H1 (cell line): ENCODE measurements at regions not wholly inside any gene's neighbourhood (a gene's known extent, or its start where the extent isn't known, plus 50 kb on each side); places are given as distances from the start of the nearest gene placed in this dataset.

Experiments
- CTCF ChIA-PET: fragments of 300-600 bp; sonication (Branson Sonifier 250); formaldehyde crosslinking; loops from one replicate; lab custom pipeline; 2021; ENCODE audit not compliant: partially characterized antibody; lab: Charles Lee
- POLR2A ChIA-PET: fragments of 300-600 bp; sonication (Branson Sonifier 250); formaldehyde crosslinking; loops from one replicate; lab custom pipeline; 2021; ENCODE audit warnings: inconsistent platforms; ENCODE audit not compliant: partially characterized antibody; lab: Charles Lee
- DNase-seq, 2 experiments: peaks; one replicate each; pipeline versions ENCODE4 v3.0.0 to v3.0.0-alpha.2; 2010 to 2022; ENCODE audit warnings: low spot score in 2 of 2, low read depth in 1 of 2, mixed read lengths in 1 of 2
- FAIRE-seq: peaks from 2 replicates; lab custom pipeline; 2011; peaks lifted over from hg19 to GRCh38; lab: Jason Lieb, UNC
- H2AFZ ChIP-seq: 2 replicates; pipeline ENCODE4 v1.8.1; 2012; ENCODE audit warnings: low read length, inconsistent platforms
- H2AK5ac ChIP-seq: 2 replicates; pipeline ENCODE4 v1.6.1; 2013; ENCODE audit warnings: low read depth, low read length
- H2BK120ac ChIP-seq: replicated peaks from 2 replicates; pipeline ENCODE3; 2013; ENCODE audit warnings: low read depth, low read length, inconsistent platforms
- H2BK12ac ChIP-seq: 2 replicates; pipeline ENCODE4 v1.6.1; 2013; ENCODE audit warnings: low read depth, low read length
- H2BK15ac ChIP-seq: 2 replicates; pipeline ENCODE4 v1.6.1; 2013; ENCODE audit warnings: low read length
- H2BK20ac ChIP-seq: 2 replicates; pipeline ENCODE4 v1.6.1; 2013; ENCODE audit warnings: low read length
- H2BK5ac ChIP-seq: 2 replicates; pipeline ENCODE4 v1.6.1; 2013; ENCODE audit warnings: low read depth, low read length
- H3K14ac ChIP-seq: 2 replicates; pipeline ENCODE4 v1.6.1; 2013; ENCODE audit warnings: inconsistent platforms; ENCODE audit not compliant: insufficient read length
- H3K18ac ChIP-seq: 2 replicates; pipeline ENCODE4 v1.6.1; 2013; ENCODE audit warnings: low read length; ENCODE audit errors: extremely low read depth
- H3K23ac ChIP-seq: 2 replicates; pipeline ENCODE4 v1.6.1; 2013; ENCODE audit warnings: inconsistent platforms; ENCODE audit not compliant: insufficient read length
- H3K23me2 ChIP-seq: 2 replicates; pipeline ENCODE4 v1.6.1; 2013; ENCODE audit warnings: low read depth, low read length
- H3K27ac ChIP-seq: 2 replicates; pipeline ENCODE4 v1.6.1; 2011; ENCODE audit warnings: low read depth, low read length, inconsistent platforms
- H3K27me3 ChIP-seq, 4 experiments: replicated peaks in 1 of 4; 1 replicate in 1 of 4; 2 replicates in 3 of 4; pipeline versions ENCODE4 v1.6.1 to v1.8.1; 2011 to 2013; ENCODE audit warnings: low read length in 3 of 4, mild to moderate bottlenecking in 3 of 4, inconsistent platforms in 2 of 4, mixed read lengths in 2 of 4, moderate library complexity in 1 of 4; ENCODE audit not compliant: control insufficient read depth in 3 of 4, insufficient read depth in 3 of 4; ENCODE audit errors: extremely low read depth in 1 of 4
- H3K36me3 ChIP-seq, 4 experiments: 2 replicates each; pipeline versions ENCODE4 v1.6.1 to v1.8.1; 2011 to 2013; ENCODE audit warnings: mild to moderate bottlenecking in 4 of 4, low read length in 3 of 4, moderate library complexity in 2 of 4, control low read depth in 1 of 4, inconsistent platforms in 1 of 4; ENCODE audit not compliant: insufficient read depth in 4 of 4, control insufficient read depth in 2 of 4
- H3K4ac ChIP-seq: replicated peaks from 2 replicates; pipeline ENCODE3; 2013; ENCODE audit warnings: low read length, low read depth, mixed read lengths, inconsistent platforms; ENCODE audit not compliant: insufficient read length
- H3K4me1 ChIP-seq, 4 experiments: replicated peaks in 1 of 4; 1 replicate in 1 of 4; 2 replicates in 3 of 4; pipeline versions ENCODE4 v1.6.1 to v1.8.1; 2011 to 2013; ENCODE audit warnings: low read length in 3 of 4, inconsistent platforms in 2 of 4, mixed read lengths in 1 of 4; ENCODE audit not compliant: insufficient read depth in 4 of 4, control insufficient read depth in 3 of 4
- H3K4me2 ChIP-seq, 2 experiments: 2 replicates each; pipeline versions ENCODE4 v1.6.1 to v1.8.1; 2011 to 2013; ENCODE audit warnings: low read depth in 2 of 2, low read length in 2 of 2, control low read depth in 1 of 2, inconsistent platforms in 1 of 2, mild to moderate bottlenecking in 1 of 2; ENCODE audit not compliant: insufficient read depth in 1 of 2
- H3K4me3 ChIP-seq, 4 experiments: fragments of 200-600, 300-600 bp in 1 of 4; sonication (generic), shearing (Covaris generic), sonication (Bioruptor Twin) in 1 of 4; 2 replicates each; pipeline versions ENCODE4 v1.5.1 to v1.8.1; 2011 to 2016; ENCODE audit warnings: low read length in 4 of 4, low read depth in 3 of 4, control low read depth in 2 of 4, inconsistent platforms in 2 of 4, mild to moderate bottlenecking in 2 of 4, mixed read lengths in 1 of 4, moderate library complexity in 1 of 4; ENCODE audit not compliant: insufficient read depth in 2 of 4; ENCODE audit errors: extremely low read depth in 1 of 4
- H3K56ac ChIP-seq: replicated peaks from 2 replicates; pipeline ENCODE3; 2013; ENCODE audit warnings: low read depth, mild to moderate bottlenecking, mixed read lengths, low read length, inconsistent platforms; ENCODE audit not compliant: insufficient read length
- H3K79me1 ChIP-seq: 2 replicates; pipeline ENCODE4 v1.6.1; 2013; ENCODE audit warnings: low read depth, low read length, control low read depth
- H3K79me2 ChIP-seq, 2 experiments: 2 replicates each; pipeline versions ENCODE4 v1.6.1 to v1.8.1; 2012 to 2013; ENCODE audit warnings: low read length in 2 of 2, mild to moderate bottlenecking in 2 of 2, inconsistent platforms in 1 of 2; ENCODE audit not compliant: insufficient read depth in 2 of 2, control insufficient read depth in 1 of 2
- H3K9ac ChIP-seq, 4 experiments: replicated peaks in 1 of 4; 1 replicate in 1 of 4; 2 replicates in 3 of 4; pipeline versions ENCODE4 v1.6.1 to v1.8.1; 2011 to 2013; ENCODE audit warnings: low read depth in 3 of 4, low read length in 3 of 4, control low read depth in 2 of 4, mild to moderate bottlenecking in 2 of 4, moderate library complexity in 2 of 4, inconsistent platforms in 1 of 4; ENCODE audit errors: extremely low read depth in 1 of 4
- H3K9me3 ChIP-seq, 2 experiments: 2 replicates each; pipeline versions ENCODE4 v1.6.1 to v1.8.1; 2012 to 2013; ENCODE audit warnings: mild to moderate bottlenecking in 2 of 2, moderate library complexity in 2 of 2, control low read depth in 1 of 2, inconsistent platforms in 1 of 2, low read depth in 1 of 2, low read length in 1 of 2, mixed read lengths in 1 of 2; ENCODE audit not compliant: insufficient read depth in 2 of 2
- H4K20me1 ChIP-seq, 2 experiments: replicated peaks in 1 of 2; 2 replicates each; pipeline versions ENCODE3 to v1.8.1; 2011 to 2013; ENCODE audit warnings: inconsistent platforms in 2 of 2, low read length in 2 of 2, mild to moderate bottlenecking in 1 of 2; ENCODE audit not compliant: insufficient read depth in 2 of 2, control insufficient read depth in 1 of 2
- H4K5ac ChIP-seq: 2 replicates; pipeline ENCODE4 v1.6.1; 2013; ENCODE audit warnings: low read length, low read depth, mixed read lengths, inconsistent platforms; ENCODE audit not compliant: insufficient read length
- H4K8ac ChIP-seq: 2 replicates; pipeline ENCODE4 v1.8.0; 2013; ENCODE audit warnings: mild to moderate bottlenecking, moderate library complexity, low read length, inconsistent platforms; ENCODE audit not compliant: insufficient read depth; ENCODE audit errors: extremely low read depth
- H4K91ac ChIP-seq: replicated peaks from 2 replicates; pipeline ENCODE3; 2013; ENCODE audit warnings: low read length, mixed read lengths, inconsistent platforms; ENCODE audit not compliant: insufficient read length
- GABPA ChIP-seq: IDR thresholded peaks from 2 replicates; pipeline ENCODE4 v1.6.1; 2011; ENCODE audit warnings: mild to moderate bottlenecking, low read length, moderate library complexity, borderline replicate concordance; ENCODE audit not compliant: insufficient read depth
- RXRA ChIP-seq: IDR thresholded peaks from 2 replicates; pipeline ENCODE4 v1.6.1; 2011; ENCODE audit warnings: low read depth, mild to moderate bottlenecking, low read length, moderate library complexity; ENCODE audit not compliant: insufficient read depth
- SP4 ChIP-seq: IDR thresholded peaks from 2 replicates; pipeline ENCODE4 v1.6.1; 2012; ENCODE audit warnings: low read length, inconsistent platforms
- SRF ChIP-seq: IDR thresholded peaks from 2 replicates; pipeline ENCODE4 v1.6.1; 2011; ENCODE audit warnings: mild to moderate bottlenecking, low read depth, low read length, moderate library complexity
- WGBS, 2 experiments: shearing (Covaris generic) in 1 of 2; methylation state at CpG; one replicate each; pipeline versions ENCODE4 v1.1.6 to v1.1.7; 2013 to 2015; ENCODE audit warnings: low lambda C conversion rate in 2 of 2, mixed read lengths in 2 of 2, inconsistent platforms in 1 of 2, low coverage in 1 of 2, missing lambda C conversion rate in 1 of 2; ENCODE audit not compliant: insufficient replicate concordance in 2 of 2, insufficient coverage in 1 of 2, insufficient read length in 1 of 2; ENCODE audit errors: extremely low coverage in 1 of 2, missing lambda C conversion rate in 1 of 2; 5-methylcytosine and 5-hydroxymethylcytosine counted together

DNA sequence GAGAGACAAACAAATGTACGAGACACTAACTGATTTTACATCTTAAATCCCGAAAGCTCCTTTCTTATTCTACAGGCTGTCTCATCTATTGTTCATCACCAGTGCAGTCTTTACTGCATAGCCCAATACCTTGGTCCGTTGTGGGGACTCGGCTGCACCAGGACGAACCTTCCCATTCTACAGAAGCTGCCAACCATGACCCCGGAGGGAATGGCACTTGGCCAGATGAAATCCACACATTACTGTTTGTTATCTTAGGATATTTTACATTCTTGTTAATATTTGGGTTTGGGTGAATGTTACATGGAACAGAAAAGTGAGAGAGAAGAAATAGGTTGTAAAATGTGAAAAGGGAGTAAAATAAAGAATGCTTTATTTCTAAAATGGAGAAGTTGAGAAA, 195.1 kb downstream of the RFC3 start:
- Histone ChIP-seq H3K14ac (no peak overlapping the region), H3K4me2 (no peak overlapping the region), H3K4me3 (no peak overlapping the region), H3K18ac (no peak overlapping the region), H3K9me3 (no peaks in the 10 kb centered on the region), H3K4ac (no peak overlapping the region), H4K20me1 (no peaks in the 10 kb centered on the region), H3K36me3 (no peaks in the 10 kb centered on the region), H3K4me1 (no peaks in the 10 kb centered on the region), H3K56ac (no peak overlapping the region), H2AK5ac (no peak overlapping the region), H2AFZ (no peak overlapping the region), H3K27ac (no peak overlapping the region), H3K79me1 (no peaks in the 10 kb centered on the region), H4K91ac (no peak overlapping the region), H3K9ac (no peak overlapping the region), H2BK15ac (no peak overlapping the region), H3K23me2 (no peaks in the 10 kb centered on the region), H3K79me2 (no peaks in the 10 kb centered on the region), H4K5ac (no peak overlapping the region), H2BK12ac (no peak overlapping the region), H2BK120ac (no peak overlapping the region), H2BK20ac (no peak overlapping the region), H4K8ac (no peak overlapping the region), H3K27me3 (no peaks in the 10 kb centered on the region), H2BK5ac (no peak overlapping the region), H3K23ac (no peak overlapping the region)
- no peak for DNase-seq
- ChIA-PET CTCF (interaction anchor here (0.6 to 1.0 kb wide), 2 partner anchors 82 to 1805 kb away, joined by 3 to 6 read pairs; no protein-coding TSS in a partner anchor), POLR2A (no interaction called here)
- 92% methylated on average over 6 of the region's 6 CpGs; no CpG with 5 or more reads in 1 of the 2 experiments for WGBS, 2 experiments
- FAIRE-seq, result no peak
- TF ChIP-seq GABPA, result no peak
- TF ChIP-seq SRF, result no peak
- no peak for TF ChIP-seq RXRA
- no peak for TF ChIP-seq SP4
